ENCODE measurements at regions not wholly inside any gene's neighbourhood (a gene's known extent, or its start where the extent isn't known, plus 50 kb on each side); places are given as distances from the start of the nearest gene placed in this dataset.

DNA sequence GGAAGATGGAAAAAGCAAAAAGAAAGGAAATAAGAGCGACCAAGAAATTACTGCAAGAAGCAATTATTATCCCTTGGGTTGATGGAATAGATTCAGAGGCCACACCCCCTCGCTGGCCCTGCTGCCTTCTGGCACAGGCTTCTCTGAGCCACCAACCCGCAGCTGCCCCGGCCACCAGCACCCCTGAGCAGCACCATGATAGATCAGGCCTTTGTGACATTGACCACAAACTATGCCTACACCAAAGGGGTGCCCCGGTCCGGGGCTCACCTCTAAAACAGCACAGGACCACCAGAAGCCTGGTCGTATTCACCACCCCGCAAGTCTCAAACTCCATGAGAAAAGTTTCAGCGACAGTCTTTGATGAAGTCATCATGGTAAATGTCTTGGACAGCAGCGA lies 1059.3 kb downstream of the SLITRK1 start:
- Histone ChIP-seq H3K9me3 (ENCODE audit: control insufficient read depth, insufficient read depth, low read depth, low read length) (no peaks in the 10 kb centered on the region), H3K4me3 (ENCODE audit: low read depth, low read length) (no peak overlapping the region), H3K36me3 (ENCODE audit: control insufficient read depth in 2 of 2, insufficient read depth in 1 of 2, low read length in 2 of 2) (no peaks in the 10 kb centered on the region), H3K4me1 (ENCODE audit: control insufficient read depth, insufficient read depth, low read length) (no peaks in the 10 kb centered on the region), H3K27ac (ENCODE audit: extremely low read depth, low read depth, low read length) (no peak overlapping the region)
- ChIA-PET CTCF (no interaction called here), POLR2A (no interaction called here)
- TF ChIP-seq ZNF311 (tag by site-specific recombination; IDR thresholded peaks at IDR 0.05; ENCODE audit: borderline replicate concordance) (no peak), ZNF791 (tag by site-specific recombination; IDR thresholded peaks at IDR 0.05) (no peak), ZNF530 (tag by site-specific recombination; IDR thresholded peaks at IDR 0.05; ENCODE audit: low read depth) (no peak), ZNF585B (tag by site-specific recombination; IDR thresholded peaks at IDR 0.05) (no peak), ZNF561 (tag by site-specific recombination; IDR thresholded peaks at IDR 0.05; ENCODE audit: borderline replicate concordance) (no peak), GLIS1 (tag by site-specific recombination; IDR thresholded peaks at IDR 0.05) (no peak), ZNF677 (tag by site-specific recombination; IDR thresholded peaks at IDR 0.05) (no peak), MEIS1 (CRISPR knock-in tag; IDR thresholded peaks at IDR 0.05; ENCODE audit: borderline replicate concordance) (no peak), ZNF416 (tag by site-specific recombination; IDR thresholded peaks at IDR 0.05) (no peak), ZFP37 (tag by site-specific recombination; IDR thresholded peaks at IDR 0.05) (no peak), YY1 (tag by site-specific recombination; IDR thresholded peaks at IDR 0.05) (no peak)
- TF ChIP-seq, protein P1, sequence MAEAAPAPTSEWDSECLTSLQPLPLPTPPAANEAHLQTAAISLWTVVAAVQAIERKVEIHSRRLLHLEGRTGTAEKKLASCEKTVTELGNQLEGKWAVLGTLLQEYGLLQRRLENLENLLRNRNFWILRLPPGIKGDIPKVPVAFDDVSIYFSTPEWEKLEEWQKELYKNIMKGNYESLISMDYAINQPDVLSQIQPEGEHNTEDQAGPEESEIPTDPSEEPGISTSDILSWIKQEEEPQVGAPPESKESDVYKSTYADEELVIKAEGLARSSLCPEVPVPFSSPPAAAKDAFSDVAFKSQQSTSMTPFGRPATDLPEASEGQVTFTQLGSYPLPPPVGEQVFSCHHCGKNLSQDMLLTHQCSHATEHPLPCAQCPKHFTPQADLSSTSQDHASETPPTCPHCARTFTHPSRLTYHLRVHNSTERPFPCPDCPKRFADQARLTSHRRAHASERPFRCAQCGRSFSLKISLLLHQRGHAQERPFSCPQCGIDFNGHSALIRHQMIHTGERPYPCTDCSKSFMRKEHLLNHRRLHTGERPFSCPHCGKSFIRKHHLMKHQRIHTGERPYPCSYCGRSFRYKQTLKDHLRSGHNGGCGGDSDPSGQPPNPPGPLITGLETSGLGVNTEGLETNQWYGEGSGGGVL (tag by site-specific recombination; IDR thresholded peaks at IDR 0.05) = no peak
- TF ChIP-seq, protein P2, sequence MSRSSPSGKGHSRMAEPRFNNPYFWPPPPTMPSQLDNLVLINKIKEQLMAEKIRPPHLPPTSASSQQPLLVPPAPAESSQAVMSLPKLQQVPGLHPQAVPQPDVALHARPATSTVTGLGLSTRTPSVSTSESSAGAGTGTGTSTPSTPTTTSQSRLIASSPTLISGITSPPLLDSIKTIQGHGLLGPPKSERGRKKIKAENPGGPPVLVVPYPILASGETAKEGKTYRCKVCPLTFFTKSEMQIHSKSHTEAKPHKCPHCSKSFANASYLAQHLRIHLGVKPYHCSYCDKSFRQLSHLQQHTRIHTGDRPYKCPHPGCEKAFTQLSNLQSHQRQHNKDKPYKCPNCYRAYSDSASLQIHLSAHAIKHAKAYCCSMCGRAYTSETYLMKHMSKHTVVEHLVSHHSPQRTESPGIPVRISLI (tag by site-specific recombination; IDR thresholded peaks at IDR 0.05) = no peak
- TF ChIP-seq, protein P3, sequence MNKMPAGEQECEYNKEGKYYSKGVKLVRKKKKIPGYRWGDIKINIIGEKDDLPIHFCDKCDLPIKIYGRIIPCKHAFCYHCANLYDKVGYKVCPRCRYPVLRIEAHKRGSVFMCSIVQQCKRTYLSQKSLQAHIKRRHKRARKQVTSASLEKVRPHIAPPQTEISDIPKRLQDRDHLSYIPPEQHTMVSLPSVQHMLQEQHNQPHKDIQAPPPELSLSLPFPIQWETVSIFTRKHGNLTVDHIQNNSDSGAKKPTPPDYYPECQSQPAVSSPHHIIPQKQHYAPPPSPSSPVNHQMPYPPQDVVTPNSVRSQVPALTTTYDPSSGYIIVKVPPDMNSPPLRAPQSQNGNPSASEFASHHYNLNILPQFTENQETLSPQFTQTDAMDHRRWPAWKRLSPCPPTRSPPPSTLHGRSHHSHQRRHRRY (tag by site-specific recombination; IDR thresholded peaks at IDR 0.05) = no peak

DNA sequence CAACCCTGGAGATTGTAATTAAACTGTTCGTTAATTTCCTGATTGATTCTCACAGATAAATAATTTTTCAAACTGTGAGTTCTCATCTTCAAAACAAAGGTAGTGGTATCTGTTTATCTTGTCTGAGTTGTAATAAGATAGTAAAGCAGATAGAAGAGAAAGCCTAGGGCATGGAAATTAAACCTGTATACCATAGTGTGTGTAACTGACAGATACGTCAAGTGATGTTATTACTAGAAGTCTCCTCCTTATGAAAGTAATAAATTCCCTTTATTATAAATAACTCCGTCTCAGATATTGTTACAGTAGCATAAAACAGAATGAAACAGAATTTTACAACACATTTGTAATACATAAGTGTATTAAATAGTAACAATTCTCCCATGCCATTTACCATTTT lies 1065.1 kb downstream of the SLITRK1 start:
- Histone ChIP-seq H3K4me3 (ENCODE audit: low read depth, low read length) (no peak overlapping the region), H3K4me1 (ENCODE audit: control insufficient read depth, insufficient read depth, low read length) (no peaks in the 10 kb centered on the region), H3K36me3 (ENCODE audit: control insufficient read depth in 2 of 2, insufficient read depth in 1 of 2, low read length in 2 of 2) (no peaks in the 10 kb centered on the region), H3K9me3 (ENCODE audit: control insufficient read depth, insufficient read depth, low read depth, low read length) (no peaks in the 10 kb centered on the region), H3K27ac (ENCODE audit: extremely low read depth, low read depth, low read length) (no peak overlapping the region)
- TF ChIP-seq, protein P4, sequence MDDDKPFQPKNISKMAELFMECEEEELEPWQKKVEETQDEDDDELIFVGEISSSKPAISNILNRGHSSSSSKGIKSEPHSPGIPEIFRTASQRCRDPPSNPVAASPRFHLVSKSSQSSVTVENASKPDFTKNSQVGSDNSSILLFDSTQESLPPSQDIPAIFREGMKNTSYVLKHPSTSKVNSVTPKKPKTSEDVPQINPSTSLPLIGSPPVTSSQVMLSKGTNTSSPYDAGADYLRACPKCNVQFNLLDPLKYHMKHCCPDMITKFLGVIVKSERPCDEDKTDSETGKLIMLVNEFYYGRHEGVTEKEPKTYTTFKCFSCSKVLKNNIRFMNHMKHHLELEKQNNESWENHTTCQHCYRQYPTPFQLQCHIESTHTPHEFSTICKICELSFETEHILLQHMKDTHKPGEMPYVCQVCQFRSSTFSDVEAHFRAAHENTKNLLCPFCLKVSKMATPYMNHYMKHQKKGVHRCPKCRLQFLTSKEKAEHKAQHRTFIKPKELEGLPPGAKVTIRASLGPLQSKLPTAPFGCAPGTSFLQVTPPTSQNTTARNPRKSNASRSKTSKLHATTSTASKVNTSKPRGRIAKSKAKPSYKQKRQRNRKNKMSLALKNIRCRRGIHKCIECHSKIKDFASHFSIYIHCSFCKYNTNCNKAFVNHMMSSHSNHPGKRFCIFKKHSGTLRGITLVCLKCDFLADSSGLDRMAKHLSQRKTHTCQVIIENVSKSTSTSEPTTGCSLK (tag by site-specific recombination; IDR thresholded peaks at IDR 0.05) = no peak
- no peak for TF ChIP-seq ZNF626 (tag by site-specific recombination; IDR thresholded peaks at IDR 0.05)
- no peak for TF ChIP-seq HOXA7 (CRISPR knock-in tag; IDR thresholded peaks at IDR 0.05; ENCODE audit: borderline replicate concordance)
- no peak for TF ChIP-seq ZNF791 (tag by site-specific recombination; IDR thresholded peaks at IDR 0.05)
- TF ChIP-seq ZBTB7A (tag by site-specific recombination; IDR thresholded peaks at IDR 0.05; ENCODE audit: low read depth) = no peak
- no peak for TF ChIP-seq REPIN1 (tag by site-specific recombination; IDR thresholded peaks at IDR 0.05; ENCODE audit: low read depth)
- TF ChIP-seq, protein P5, sequence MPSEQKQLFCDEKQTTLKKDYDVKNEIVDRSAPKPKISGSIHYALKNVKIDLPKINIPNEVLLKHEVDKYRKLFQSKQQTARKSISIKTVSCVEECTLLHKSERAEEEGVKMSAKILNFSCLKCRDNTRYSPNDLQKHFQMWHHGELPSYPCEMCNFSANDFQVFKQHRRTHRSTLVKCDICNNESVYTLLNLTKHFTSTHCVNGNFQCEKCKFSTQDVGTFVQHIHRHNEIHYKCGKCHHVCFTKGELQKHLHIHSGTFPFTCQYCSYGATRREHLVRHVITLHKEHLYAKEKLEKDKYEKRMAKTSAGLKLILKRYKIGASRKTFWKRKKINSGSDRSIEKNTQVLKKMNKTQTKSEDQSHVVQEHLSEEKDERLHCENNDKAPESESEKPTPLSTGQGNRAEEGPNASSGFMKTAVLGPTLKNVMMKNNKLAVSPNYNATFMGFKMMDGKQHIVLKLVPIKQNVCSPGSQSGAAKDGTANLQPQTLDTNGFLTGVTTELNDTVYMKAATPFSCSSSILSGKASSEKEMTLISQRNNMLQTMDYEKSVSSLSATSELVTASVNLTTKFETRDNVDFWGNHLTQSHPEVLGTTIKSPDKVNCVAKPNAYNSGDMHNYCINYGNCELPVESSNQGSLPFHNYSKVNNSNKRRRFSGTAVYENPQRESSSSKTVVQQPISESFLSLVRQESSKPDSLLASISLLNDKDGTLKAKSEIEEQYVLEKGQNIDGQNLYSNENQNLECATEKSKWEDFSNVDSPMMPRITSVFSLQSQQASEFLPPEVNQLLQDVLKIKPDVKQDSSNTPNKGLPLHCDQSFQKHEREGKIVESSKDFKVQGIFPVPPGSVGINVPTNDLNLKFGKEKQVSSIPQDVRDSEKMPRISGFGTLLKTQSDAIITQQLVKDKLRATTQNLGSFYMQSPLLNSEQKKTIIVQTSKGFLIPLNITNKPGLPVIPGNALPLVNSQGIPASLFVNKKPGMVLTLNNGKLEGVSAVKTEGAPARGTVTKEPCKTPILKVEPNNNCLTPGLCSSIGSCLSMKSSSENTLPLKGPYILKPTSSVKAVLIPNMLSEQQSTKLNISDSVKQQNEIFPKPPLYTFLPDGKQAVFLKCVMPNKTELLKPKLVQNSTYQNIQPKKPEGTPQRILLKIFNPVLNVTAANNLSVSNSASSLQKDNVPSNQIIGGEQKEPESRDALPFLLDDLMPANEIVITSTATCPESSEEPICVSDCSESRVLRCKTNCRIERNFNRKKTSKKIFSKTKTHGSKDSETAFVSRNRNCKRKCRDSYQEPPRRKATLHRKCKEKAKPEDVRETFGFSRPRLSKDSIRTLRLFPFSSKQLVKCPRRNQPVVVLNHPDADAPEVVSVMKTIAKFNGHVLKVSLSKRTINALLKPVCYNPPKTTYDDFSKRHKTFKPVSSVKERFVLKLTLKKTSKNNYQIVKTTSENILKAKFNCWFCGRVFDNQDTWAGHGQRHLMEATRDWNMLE (tag by site-specific recombination; conservative IDR thresholded peaks at IDR 0.05; ENCODE audit: low read depth) = no peak
- no peak for TF ChIP-seq ZSCAN23 (tag by site-specific recombination; IDR thresholded peaks at IDR 0.05)
- TF ChIP-seq, protein P2 (tag by site-specific recombination; IDR thresholded peaks at IDR 0.05) = no peak
- ChIA-PET CTCF (no interaction called here), POLR2A (no interaction called here)
